BE2C (cell line): ENCODE measurements at regions not wholly inside any gene's neighbourhood (a gene's known extent, or its start where the extent isn't known, plus 50 kb on each side); places are given as distances from the start of the nearest gene placed in this dataset.

Experiments
- DNase-seq: peaks from one replicate; pipeline ENCODE4 v3.0.0-alpha.2; 2020
- H3K27me3 ChIP-seq: fragments of 250-450 bp; sonication (Bioruptor Pico); 2 replicates; pipeline ENCODE4 v1.5.1; 2020; ENCODE audit warnings: mild to moderate bottlenecking
- H3K36me3 ChIP-seq: fragments of 250-450 bp; sonication (Bioruptor Pico); 2 replicates; pipeline ENCODE4 v1.5.1; 2020; ENCODE audit warnings: mild to moderate bottlenecking
- H3K4me1 ChIP-seq: fragments of 250-450 bp; sonication (Bioruptor Pico); 2 replicates; pipeline ENCODE4 v1.5.1; 2020
- H3K4me3 ChIP-seq: 2 replicates; pipeline ENCODE4 v1.5.1; 2011; ENCODE audit warnings: low read depth, low read length
- H3K9me3 ChIP-seq: fragments of 250-450 bp; sonication (Bioruptor Pico); 2 replicates; pipeline ENCODE4 v1.5.1; 2020
- CTCF ChIP-seq: IDR thresholded peaks from 2 replicates; pipeline ENCODE4 v1.5.1; 2012; ENCODE audit warnings: mild to moderate bottlenecking, low read depth, low read length

- Histone ChIP-seq H3K9me3 (no peaks in the 10 kb centered on the region), H3K4me1 (no peaks in the 10 kb centered on the region), H3K36me3 (no peaks in the 10 kb centered on the region), H3K27me3 (no peaks in the 10 kb centered on the region), H3K4me3 (no peak overlapping the region)
- no peak for DNase-seq
- no peak for TF ChIP-seq CTCF
Measured at GRCh38 chr5:74232276-74232675, 408.3 kb downstream of the ENC1 start.

- Histone ChIP-seq H3K4me3 (no peak overlapping the region), H3K4me1 (no peaks in the 10 kb centered on the region), H3K9me3 (no peaks in the 10 kb centered on the region), H3K27me3 (no peaks in the 10 kb centered on the region), H3K36me3 (no peaks in the 10 kb centered on the region)
- DNase-seq = no peak
- TF ChIP-seq CTCF = no peak
Measured at GRCh38 chr5:74231697-74232096, 408.8 kb downstream of the ENC1 start.

DNA sequence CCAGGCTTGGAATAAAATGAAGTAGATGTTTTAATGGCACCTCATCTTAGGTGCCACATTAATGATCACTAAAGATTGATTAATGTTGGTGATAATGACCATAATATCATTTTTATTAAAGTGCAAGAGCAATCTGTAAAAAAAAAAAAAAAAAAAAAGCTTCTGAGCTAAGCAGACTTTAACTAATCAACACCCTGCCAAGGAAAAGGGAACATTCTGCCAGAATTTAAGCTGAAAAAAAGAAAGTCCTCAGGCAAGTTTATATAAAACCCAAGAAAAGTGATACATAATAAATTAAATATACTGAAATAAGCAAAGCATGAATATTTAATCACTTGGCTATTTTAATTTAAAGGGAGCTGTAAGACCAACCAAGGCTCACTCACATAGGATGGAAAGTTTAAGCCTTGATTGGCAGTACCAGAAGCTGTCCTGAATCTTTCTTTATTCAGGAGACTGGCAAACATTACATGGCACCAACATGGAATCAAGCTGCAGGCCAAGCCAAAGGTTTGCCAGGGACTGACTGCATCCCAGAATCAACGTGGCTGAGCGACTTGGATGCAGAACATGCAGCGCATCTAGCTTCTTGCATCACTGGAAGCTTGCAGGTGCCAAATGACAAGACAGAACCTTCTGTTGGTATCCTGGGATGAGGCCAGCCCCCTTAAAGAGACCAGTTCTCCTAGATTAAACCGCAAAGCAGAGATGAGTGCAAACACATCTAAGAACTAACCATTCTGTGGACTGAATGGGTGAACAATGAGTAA is 413.6 kb downstream of the ENC1 start:
- TF ChIP-seq CTCF = no peak
- no peak for DNase-seq
- Histone ChIP-seq H3K4me1 (no peaks in the 10 kb centered on the region), H3K9me3 (peaks cover 2% of the 10 kb centered on the region; the same call in 1 of the 2 replicates), H3K27me3 (no peaks in the 10 kb centered on the region), H3K4me3 (no peak overlapping the region), H3K36me3 (no peaks in the 10 kb centered on the region)

GRCh38 chr5:74225587-74225986 is 414.9 kb downstream of the ENC1 start:
- TF ChIP-seq CTCF = no peak
- no peak for DNase-seq

GRCh38 chr5:74224331-74224730 is 416.2 kb downstream of the ENC1 start:
- H3K36me3 ChIP-seq = no peaks in the 10 kb centered on the region
- DNase-seq = no peak
- H3K4me1 ChIP-seq = no peaks in the 10 kb centered on the region
- H3K4me3 ChIP-seq = no peak overlapping the region
- no peaks in the 10 kb centered on the region for H3K27me3 ChIP-seq
- peaks cover 2% of the 10 kb centered on the region; the same call in 1 of the 2 replicates for H3K9me3 ChIP-seq
- no peak for TF ChIP-seq CTCF

More at GRCh38 chr5:74225587-74225986, 414.9 kb downstream of the ENC1 start:
- Histone ChIP-seq H3K9me3 (peaks cover 2% of the 10 kb centered on the region; the same call in 1 of the 2 replicates), H3K27me3 (no peaks in the 10 kb centered on the region), H3K4me1 (no peaks in the 10 kb centered on the region), H3K4me3 (no peak overlapping the region), H3K36me3 (no peaks in the 10 kb centered on the region)

DNA sequence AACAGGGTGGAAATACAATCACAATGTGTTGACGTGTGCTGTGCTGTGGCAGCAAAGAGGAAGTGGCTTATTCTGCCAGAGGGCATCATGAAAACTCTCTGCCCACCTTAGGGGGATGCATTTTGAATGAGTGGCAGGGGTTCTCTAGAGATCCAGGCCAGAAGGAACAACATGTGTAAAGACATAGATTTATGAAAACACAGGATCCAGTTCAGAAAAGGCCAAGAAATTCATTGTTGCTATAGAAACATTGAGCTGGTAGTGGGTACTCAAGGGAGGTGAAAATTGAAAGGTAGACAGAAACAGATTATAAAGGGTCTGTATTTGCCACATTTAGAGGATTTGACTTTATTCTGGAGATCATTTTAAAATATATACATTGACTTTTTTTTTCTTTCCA is 417.7 kb downstream of the ENC1 start:
- DNase-seq = no peak
- no peak overlapping the region for H3K4me3 ChIP-seq
- no peak for TF ChIP-seq CTCF
- H3K4me1 ChIP-seq = no peaks in the 10 kb centered on the region
- H3K36me3 ChIP-seq = no peaks in the 10 kb centered on the region
- H3K9me3 ChIP-seq = peaks cover 2% of the 10 kb centered on the region; the same call in 1 of the 2 replicates
- no peaks in the 10 kb centered on the region for H3K27me3 ChIP-seq
